Effector memory CD8-positive, alpha-beta T cell (primary cell): ENCODE measurements at regions not wholly inside any gene's neighbourhood (a gene's known extent, or its start where the extent isn't known, plus 50 kb on each side); places are given as distances from the start of the nearest gene placed in this dataset.
"Not testable (repeated sequence)": the region's sequence is repeated elsewhere in the genome, so short reads cannot be mapped to it uniquely, and the experiment has no call there.

Experiments used
- ATAC-seq: fragments of 150-1000 bp; cut with Tn5 transposase; replicated peaks from 2 replicates; pipeline ENCODE4 v1.10.0; 2021; ENCODE audit warnings: mild to moderate bottlenecking, moderate library complexity
- DNase-seq, 3 experiments: peaks; one replicate each; pipeline ENCODE4 v3.0.0; 2021
- H3K27ac Mint-ChIP-seq, 2 donors: one replicate each; pipeline ENCODE4 v1.8.0; 2022; ENCODE audit warnings: mild to moderate bottlenecking in 2 of 2, mixed read lengths in 2 of 2, moderate library complexity in 2 of 2
- H3K27me3 Mint-ChIP-seq, 2 donors: one replicate each; pipeline ENCODE4 v1.8.0; 2022; ENCODE audit warnings: mixed read lengths in 2 of 2
- H3K36me3 Mint-ChIP-seq: one replicate; pipeline ENCODE4 v1.8.0; 2022; ENCODE audit warnings: mild to moderate bottlenecking, moderate library complexity, mixed read lengths; ENCODE audit not compliant: insufficient read depth
- H3K4me1 Mint-ChIP-seq, 2 donors: one replicate each; pipeline ENCODE4 v1.8.0; 2022; ENCODE audit warnings: low read depth in 2 of 2, mixed read lengths in 2 of 2
- H3K4me3 Mint-ChIP-seq, 2 donors: one replicate each; pipeline ENCODE4 v1.8.0; 2022; ENCODE audit warnings: mild to moderate bottlenecking in 2 of 2, mixed read lengths in 2 of 2, moderate library complexity in 2 of 2
- H3K9me3 Mint-ChIP-seq, 2 donors: one replicate each; pipeline ENCODE4 v1.8.0; 2022; ENCODE audit warnings: mixed read lengths in 2 of 2

DNA sequence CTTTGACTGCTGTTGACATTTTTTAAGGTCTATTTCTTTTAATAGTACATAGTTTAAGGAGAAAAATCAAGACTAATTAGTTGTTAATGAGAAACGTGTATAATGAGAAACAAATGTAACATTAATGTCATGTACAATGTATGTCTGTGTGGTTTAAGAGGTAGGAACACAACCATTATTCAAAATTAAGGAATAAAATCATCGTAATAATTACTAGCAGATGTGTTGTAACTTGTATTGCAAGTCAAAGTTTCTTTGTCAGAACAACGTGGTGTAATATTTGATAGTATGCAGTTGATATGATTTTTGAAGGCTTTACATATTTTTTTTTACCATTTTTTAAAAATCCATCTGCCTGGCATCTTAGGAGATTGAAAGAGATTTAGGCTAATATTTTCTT is 120.2 kb upstream of the ARRDC3 start:
- Mint-ChIP-seq H3K36me3 (no peaks in the 10 kb centered on the region), H3K4me3 (no peak overlapping the region), H3K4me1 (no peaks in the 10 kb centered on the region), H3K27ac (no peak overlapping the region), H3K9me3 (no peaks in the 10 kb centered on the region), H3K27me3 (peaks cover 0 to 6% of the 10 kb centered on the region in 2 donors)
- ATAC-seq (no peak), DNase-seq (no peak)

DNA sequence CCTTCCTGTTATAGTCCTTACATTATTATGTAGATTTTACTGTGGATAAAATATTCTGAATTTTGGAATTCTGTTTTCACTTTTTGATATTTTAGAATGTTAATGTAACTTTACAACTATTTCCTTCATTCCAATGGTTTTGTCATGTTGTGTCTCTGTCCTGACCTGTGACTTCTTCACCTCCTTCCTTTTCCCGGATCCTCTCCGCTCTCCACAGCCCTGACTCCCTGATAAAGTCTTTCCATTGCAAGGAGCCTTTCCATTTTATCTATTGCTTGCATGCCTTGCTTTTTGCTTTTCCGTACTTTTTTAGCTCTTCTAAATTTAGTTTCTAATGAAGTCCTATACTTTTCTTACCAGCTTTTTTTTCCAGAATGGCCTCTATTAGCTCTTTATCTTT is 117.6 kb upstream of the ARRDC3 start:
- H3K36me3 Mint-ChIP-seq, result no peaks in the 10 kb centered on the region
- DNase-seq, result no peak
- H3K4me3 Mint-ChIP-seq, result no peak overlapping the region
- peaks cover 0 to 6% of the 10 kb centered on the region in 2 donors for H3K27me3 Mint-ChIP-seq
- H3K4me1 Mint-ChIP-seq, result no peaks in the 10 kb centered on the region
- no peak overlapping the region for H3K27ac Mint-ChIP-seq
- ATAC-seq, result no peak
- H3K9me3 Mint-ChIP-seq, result no peaks in the 10 kb centered on the region

DNA sequence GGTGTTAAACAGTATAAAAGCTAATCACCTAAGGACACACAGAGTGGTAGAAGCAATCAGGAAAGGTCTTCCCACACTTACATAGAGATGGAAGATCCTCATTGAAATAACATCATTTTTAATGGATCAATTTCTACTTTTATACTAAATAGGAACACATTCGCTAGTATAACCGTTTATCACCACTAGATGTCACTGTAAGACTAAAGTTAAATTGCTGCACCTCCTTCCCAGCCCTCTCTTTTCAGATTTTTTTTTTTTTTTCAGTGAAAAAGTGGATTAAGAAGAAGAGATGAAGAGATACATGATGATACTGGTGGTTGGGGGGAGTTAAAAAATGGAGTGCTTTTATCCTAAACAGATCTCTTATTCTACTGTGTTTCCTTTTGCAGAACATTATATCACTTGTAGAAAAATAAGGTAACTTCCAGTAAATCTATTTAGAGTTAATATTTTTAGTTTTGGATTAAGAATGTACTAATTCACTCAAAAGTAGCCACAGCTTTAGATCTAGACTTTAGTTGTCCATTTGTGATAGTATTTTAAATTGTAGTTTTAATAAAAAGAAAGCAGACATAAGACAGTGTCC is 116.9 kb upstream of the ARRDC3 start:
- Mint-ChIP-seq H3K9me3 (no peaks in the 10 kb centered on the region), H3K4me3 (no peak overlapping the region), H3K36me3 (no peaks in the 10 kb centered on the region), H3K4me1 (no peaks in the 10 kb centered on the region), H3K27me3 (peaks cover 0 to 6% of the 10 kb centered on the region in 2 donors), H3K27ac (no peak overlapping the region)
- DNase-seq (no peak), ATAC-seq (peak; percentile 36)

DNA sequence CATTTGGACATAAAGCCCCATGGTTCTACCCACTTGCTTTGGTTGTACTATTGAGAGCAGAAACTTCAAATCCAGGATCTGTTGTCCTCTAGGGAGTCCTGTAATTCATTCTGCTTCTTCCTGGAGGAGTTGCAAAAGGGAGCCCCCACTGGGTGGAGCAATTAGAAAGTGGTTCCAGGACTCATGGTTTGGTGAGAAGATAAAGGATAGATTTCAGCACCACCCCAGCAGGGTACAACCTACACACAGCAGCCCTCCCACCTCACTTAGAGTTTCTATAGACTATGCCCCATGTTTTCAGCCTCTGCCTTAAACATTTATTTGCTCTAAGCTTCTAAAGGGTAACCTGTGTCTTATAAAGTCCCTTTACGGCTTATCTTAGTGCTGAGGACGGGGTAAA is 112.6 kb upstream of the ARRDC3 start:
- Mint-ChIP-seq H3K4me1 (peaks cover 8 to 14% of the 10 kb centered on the region in 2 donors), H3K27ac (no peak overlapping the region), H3K9me3 (no peaks in the 10 kb centered on the region), H3K27me3 (peaks cover 0 to 1% of the 10 kb centered on the region in 2 donors), H3K36me3 (no peaks in the 10 kb centered on the region), H3K4me3 (no peak overlapping the region)
- DNase-seq (no peak), ATAC-seq (no peak)

DNA sequence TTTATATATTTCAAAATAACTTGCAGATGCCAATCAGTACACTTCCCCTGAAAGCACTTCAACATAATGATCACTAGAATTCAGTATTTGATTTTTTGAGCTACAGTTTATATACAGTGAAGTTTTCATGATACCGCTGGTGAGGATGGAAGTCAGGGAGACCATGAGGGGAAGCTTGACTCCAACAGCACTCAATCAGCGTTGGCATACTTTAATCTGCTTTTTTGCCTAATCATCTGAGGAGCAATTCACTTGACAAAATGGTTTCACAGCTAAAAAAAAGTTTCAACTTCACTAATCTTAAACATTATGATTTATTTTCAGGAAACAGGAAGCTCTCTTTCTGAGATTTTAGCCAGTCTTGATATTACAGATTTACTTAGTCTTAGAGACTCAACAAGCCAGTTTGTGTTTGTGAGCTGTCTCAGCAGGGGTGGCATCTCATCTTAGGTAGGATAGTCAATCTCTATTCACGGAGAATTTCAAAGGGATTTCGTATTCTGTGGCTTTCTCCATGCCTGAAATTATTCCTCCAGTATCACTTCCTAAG is 111.4 kb upstream of the ARRDC3 start:
- H3K36me3 Mint-ChIP-seq, result no peaks in the 10 kb centered on the region
- H3K4me1 Mint-ChIP-seq, result peaks cover 8 to 14% of the 10 kb centered on the region in 2 donors
- ATAC-seq (no peak), DNase-seq (no peak)
- H3K27me3 Mint-ChIP-seq, result no peaks in the 10 kb centered on the region
- H3K4me3 Mint-ChIP-seq, result no peak overlapping the region
- no peak overlapping the region for H3K27ac Mint-ChIP-seq
- H3K9me3 Mint-ChIP-seq, result no peaks in the 10 kb centered on the region

DNA sequence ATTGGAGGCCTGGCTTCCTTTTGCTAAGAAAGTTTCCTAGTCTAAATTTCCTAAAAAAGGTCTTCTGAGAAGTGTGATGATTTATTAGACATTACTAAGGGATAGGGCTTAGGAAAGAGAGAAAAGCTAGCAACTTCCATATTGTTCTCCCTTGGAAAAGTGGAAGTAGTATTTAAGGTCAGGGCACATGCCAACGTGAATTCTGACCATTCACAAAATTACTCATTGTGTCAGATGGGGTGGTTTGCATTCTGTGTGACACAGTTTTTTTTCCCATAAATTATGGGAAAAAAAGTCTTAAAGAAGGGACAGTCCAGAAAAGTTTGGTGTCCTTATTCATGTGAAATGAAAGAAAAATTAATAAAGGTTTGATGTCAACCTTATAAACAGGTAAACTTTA is 110.0 kb upstream of the ARRDC3 start:
- no peak overlapping the region for H3K27ac Mint-ChIP-seq
- DNase-seq (no peak), ATAC-seq (no peak)
- H3K36me3 Mint-ChIP-seq, result no peaks in the 10 kb centered on the region
- no peaks in the 10 kb centered on the region for H3K9me3 Mint-ChIP-seq
- peak overlapping the region; percentile 23 to 45 for H3K4me3 Mint-ChIP-seq
- H3K4me1 Mint-ChIP-seq, result peaks cover 8 to 14% of the 10 kb centered on the region in 2 donors
- no peaks in the 10 kb centered on the region for H3K27me3 Mint-ChIP-seq

DNA sequence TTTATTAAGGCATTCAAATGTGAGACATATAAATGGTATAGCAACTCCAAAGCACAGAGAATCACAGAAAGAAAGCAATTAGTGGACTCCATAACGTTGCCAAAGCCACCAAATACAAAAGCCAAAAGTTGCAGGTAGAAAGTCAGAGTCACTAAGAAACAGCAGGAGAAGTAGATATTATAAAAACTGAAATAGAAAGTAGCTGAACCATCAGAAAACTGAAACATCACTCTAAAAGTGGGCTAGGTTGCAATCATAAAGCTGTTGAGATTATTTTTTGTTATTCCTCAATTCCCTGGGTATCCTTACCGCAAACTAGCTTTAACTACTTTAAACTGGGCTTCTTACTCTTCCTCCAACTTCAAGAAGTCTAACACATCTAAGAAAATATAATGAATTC is 108.1 kb upstream of the ARRDC3 start:
- ATAC-seq (no peak), DNase-seq (no peak)
- Mint-ChIP-seq H3K27ac (peak overlapping the region; percentile 13 to 17), H3K36me3 (no peaks in the 10 kb centered on the region), H3K9me3 (no peaks in the 10 kb centered on the region), H3K27me3 (no peaks in the 10 kb centered on the region), H3K4me1 (peaks cover 8 to 14% of the 10 kb centered on the region in 2 donors), H3K4me3 (no peak overlapping the region)

DNA sequence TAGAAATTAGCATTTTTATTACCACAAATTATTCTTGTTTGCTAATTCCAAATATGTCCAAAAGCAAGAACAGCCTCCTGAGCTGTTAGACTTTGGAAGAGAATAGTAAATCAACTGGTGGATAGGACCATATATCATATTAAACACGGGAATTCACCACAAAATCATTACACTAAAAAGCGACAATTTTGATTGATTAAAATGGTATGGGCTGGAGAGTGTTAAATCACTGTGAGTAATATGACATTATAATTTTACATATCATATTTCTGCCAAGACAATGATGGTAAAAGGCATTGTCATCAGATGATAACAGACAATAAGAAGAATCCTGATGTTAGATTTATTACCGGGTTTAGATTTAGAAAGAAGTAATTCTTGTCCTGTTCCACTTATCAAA is 107.2 kb upstream of the ARRDC3 start:
- H3K27me3 Mint-ChIP-seq, result no peaks in the 10 kb centered on the region
- H3K9me3 Mint-ChIP-seq, result no peaks in the 10 kb centered on the region

DNA sequence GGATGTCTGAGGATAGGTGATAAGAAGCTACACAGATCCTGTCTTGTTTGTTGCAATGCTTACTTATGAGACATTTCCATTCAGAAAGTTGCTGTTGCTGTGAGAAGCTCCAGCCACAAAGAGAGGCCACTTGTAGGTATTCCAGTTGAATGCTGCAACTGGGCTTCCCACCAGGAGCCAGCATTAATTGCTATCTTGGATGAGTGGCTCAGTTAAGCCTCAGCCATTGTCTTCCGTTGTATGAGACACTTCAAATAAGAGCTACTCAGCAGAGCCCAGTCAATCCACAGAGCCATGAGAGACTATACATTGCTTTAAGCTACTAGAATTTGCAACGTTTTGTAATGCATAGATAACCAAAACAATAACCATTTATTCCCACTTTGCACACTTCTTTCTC is 104.3 kb upstream of the ARRDC3 start:
- H3K4me1 Mint-ChIP-seq, result peaks cover 4 to 6% of the 10 kb centered on the region in 2 donors
- H3K27me3 Mint-ChIP-seq, result no peaks in the 10 kb centered on the region
- H3K27ac Mint-ChIP-seq, result no peak overlapping the region
- H3K4me3 Mint-ChIP-seq, result no peak overlapping the region
- H3K9me3 Mint-ChIP-seq, result no peaks in the 10 kb centered on the region
- no peak for ATAC-seq
- H3K36me3 Mint-ChIP-seq, result no peaks in the 10 kb centered on the region
- DNase-seq, result no peak

More for the DNA sequence above, 107.2 kb upstream of the ARRDC3 start:
- H3K4me3 Mint-ChIP-seq, result no peak overlapping the region
- ATAC-seq (no peak), DNase-seq (no peak)
- H3K36me3 Mint-ChIP-seq, result no peaks in the 10 kb centered on the region
- peaks cover 8 to 14% of the 10 kb centered on the region in 2 donors for H3K4me1 Mint-ChIP-seq
- no peak overlapping the region for H3K27ac Mint-ChIP-seq

DNA sequence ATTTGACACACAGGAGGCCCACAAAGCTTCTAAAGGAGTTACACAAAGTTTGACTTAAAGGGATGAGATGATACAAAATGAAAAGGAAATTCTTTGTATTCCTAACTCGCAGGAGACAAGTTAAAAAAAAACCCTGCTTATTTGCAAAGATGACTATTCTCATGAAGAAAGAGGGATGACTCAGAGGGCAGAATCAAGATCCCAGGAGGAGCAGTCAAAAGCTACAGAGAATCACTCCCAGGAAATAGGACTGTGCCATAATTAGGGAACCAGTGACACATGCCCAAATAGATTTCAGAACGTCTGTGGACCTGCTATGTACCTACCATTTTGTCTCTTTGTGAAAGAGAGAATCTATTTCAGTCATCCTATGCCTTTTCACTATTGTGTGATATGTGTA is 103.5 kb upstream of the ARRDC3 start:
- no peak overlapping the region for H3K4me3 Mint-ChIP-seq
- ATAC-seq (no peak), DNase-seq (no peak)
- peaks cover 2% of the 10 kb centered on the region for H3K36me3 Mint-ChIP-seq
- no peaks in the 10 kb centered on the region for H3K27me3 Mint-ChIP-seq
- no peak overlapping the region for H3K27ac Mint-ChIP-seq
- H3K4me1 Mint-ChIP-seq, result peaks cover 3% of the 10 kb centered on the region in 2 donors
- no peaks in the 10 kb centered on the region for H3K9me3 Mint-ChIP-seq

DNA sequence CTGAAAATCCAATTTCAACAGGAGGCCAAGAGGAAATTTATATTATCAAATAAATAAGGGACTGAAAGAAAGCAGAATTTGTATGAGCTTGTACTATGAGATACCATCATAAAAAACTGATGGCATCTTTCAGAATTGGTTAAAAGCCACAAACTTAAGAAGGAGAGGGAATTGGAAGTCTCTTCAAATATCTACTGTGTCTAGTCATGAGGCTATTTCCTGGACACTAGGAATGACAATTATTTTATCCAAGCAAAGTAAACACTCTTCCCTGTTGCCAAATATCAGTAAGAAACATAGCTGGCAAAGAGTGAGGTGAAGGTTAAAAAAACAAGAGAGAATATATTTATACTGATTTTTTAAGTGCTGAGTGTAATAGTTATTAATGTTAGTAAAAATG is 101.5 kb upstream of the ARRDC3 start:
- no peak overlapping the region for H3K4me3 Mint-ChIP-seq

DNA sequence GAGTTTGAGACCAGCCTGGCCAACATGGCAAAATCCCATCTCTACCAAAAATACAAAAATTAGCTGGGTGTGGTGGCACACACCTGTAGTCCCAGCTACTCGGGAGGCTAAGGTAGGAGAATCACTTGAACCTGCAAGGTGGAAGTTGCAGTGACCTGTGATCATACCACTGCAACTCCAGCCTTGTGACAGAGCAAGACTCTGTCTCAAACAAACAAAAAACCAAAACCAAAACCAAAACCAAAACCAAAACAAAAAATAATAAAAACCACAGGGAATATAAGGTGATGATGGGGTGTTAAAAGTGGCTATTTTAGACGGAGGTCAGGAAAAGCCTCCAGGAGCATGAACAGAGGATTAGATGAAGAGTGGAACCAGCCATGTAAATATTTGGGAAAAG is 96.3 kb upstream of the ARRDC3 start:
- peak overlapping the region; percentile 59 to 80 for H3K27ac Mint-ChIP-seq
- H3K9me3 Mint-ChIP-seq, H3K27me3 Mint-ChIP-seq, H3K36me3 Mint-ChIP-seq, DNase-seq: not testable (repeated sequence)
- peaks cover 7 to 13% of the 10 kb centered on the region in 2 donors for H3K4me1 Mint-ChIP-seq
- ATAC-seq, result peak; percentile 31
- H3K4me3 Mint-ChIP-seq, result peak overlapping the region; percentile 16 to 22

More for the DNA sequence above, 101.5 kb upstream of the ARRDC3 start:
- ATAC-seq, result no peak
- Mint-ChIP-seq H3K27me3 (no peaks in the 10 kb centered on the region), H3K4me1 (peaks cover 2 to 3% of the 10 kb centered on the region in 2 donors), H3K27ac (no peak overlapping the region), H3K9me3 (no peaks in the 10 kb centered on the region), H3K36me3 (peaks cover 4% of the 10 kb centered on the region)
- no peak for DNase-seq

DNA sequence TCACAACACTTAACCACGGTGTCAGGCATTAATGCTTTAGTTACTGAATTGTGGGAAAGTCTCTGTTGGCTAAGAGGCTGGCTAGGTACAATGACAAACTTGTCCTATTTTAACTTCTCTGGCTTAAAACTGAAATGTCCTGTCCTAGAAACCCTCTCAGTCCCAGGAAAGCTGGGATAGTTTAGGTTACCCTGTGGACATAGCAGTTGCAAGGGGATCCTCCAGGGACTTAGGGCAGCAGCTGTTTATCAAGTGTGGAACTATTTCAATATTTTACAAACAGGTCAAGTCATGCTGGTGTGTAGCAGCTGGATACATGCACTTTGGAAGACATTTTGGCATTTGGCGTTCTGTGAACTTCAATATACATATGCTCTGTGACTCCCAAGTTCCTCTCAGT is 95.0 kb upstream of the ARRDC3 start:
- ATAC-seq (no peak), DNase-seq (no peak)
- Mint-ChIP-seq H3K4me3 (no peak overlapping the region), H3K27ac (no peak overlapping the region), H3K27me3 (peaks cover 0 to 6% of the 10 kb centered on the region in 2 donors), H3K4me1 (peaks cover 7 to 13% of the 10 kb centered on the region in 2 donors), H3K36me3 (peaks cover 7% of the 10 kb centered on the region), H3K9me3 (no peaks in the 10 kb centered on the region)

DNA sequence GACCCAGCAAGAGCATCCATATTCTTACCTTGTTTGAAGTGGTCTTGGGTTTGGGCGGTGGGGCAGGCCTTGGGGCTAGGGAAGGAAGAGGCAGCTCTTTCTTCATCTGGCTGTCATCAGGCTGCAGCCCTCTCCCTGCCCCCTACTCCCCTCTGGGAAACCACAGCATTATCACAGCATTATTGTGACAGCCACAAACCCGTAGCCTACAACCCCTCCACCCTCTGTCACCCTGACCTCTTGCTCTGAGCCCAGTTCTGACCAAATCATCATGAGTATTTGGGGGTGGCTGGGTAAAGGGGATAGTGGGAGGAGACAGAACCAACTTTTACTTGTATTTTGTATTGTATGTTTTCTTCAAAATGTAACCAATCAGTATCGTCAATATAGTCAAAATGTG is 94.3 kb upstream of the ARRDC3 start:
- Mint-ChIP-seq H3K27me3 (peaks cover 0 to 6% of the 10 kb centered on the region in 2 donors), H3K27ac (no peak overlapping the region), H3K4me3 (no peak overlapping the region), H3K9me3 (no peaks in the 10 kb centered on the region), H3K4me1 (peaks cover 7 to 13% of the 10 kb centered on the region in 2 donors), H3K36me3 (peaks cover 7% of the 10 kb centered on the region)
- no peak for ATAC-seq
- DNase-seq, result no peak
